ENCODE measurements at regions not wholly inside any gene's neighbourhood (a gene's known extent, or its start where the extent isn't known, plus 50 kb on each side); places are given as distances from the start of the nearest gene placed in this dataset.

GRCh38 chr22:47891609-47892008 is 1129.2 kb downstream of the TBC1D22A start:
- TF ChIP-seq CTCF (conservative IDR thresholded peaks at IDR 0.05; ENCODE audit: low read length) (no peak), EZH2phosphoT487 (IDR thresholded peaks at IDR 0.05; ENCODE audit: borderline replicate concordance) (no peak)
